H9 (cell line): ENCODE measurements at regions not wholly inside any gene's neighbourhood (a gene's known extent, or its start where the extent isn't known, plus 50 kb on each side); places are given as distances from the start of the nearest gene placed in this dataset.
A peak's percentile ranks its signal among the peaks of the same experiment; 100 is the strongest.

Source experiments
- DNase-seq: peaks from one replicate; pipeline ENCODE4 v3.0.0-alpha.2; 2017
- H2AFZ ChIP-seq: one replicate; pipeline ENCODE4 v1.6.1; 2013; ENCODE audit warnings: mild to moderate bottlenecking, low read length, control low read depth, moderate library complexity
- H2AK5ac ChIP-seq: 2 replicates; pipeline ENCODE4 v1.6.1; 2013; ENCODE audit warnings: low read length, control low read depth, mixed read lengths; ENCODE audit not compliant: insufficient read length
- H2BK120ac ChIP-seq: one replicate; pipeline ENCODE4 v1.6.1; 2013; ENCODE audit warnings: low read depth, mild to moderate bottlenecking, low read length, control low read depth, inconsistent platforms; ENCODE audit not compliant: poor library complexity, severe bottlenecking
- H2BK12ac ChIP-seq: 2 replicates; pipeline ENCODE4 v1.6.1; 2013; ENCODE audit warnings: low read length, control low read depth, mixed read lengths, low read depth; ENCODE audit not compliant: insufficient read length
- H2BK15ac ChIP-seq: 2 replicates; pipeline ENCODE4 v1.6.1; 2013; ENCODE audit warnings: low read depth, low read length, control low read depth
- H2BK20ac ChIP-seq: one replicate; pipeline ENCODE4 v1.6.1; 2013; ENCODE audit warnings: low read depth, mild to moderate bottlenecking, low read length, control low read depth, inconsistent platforms; ENCODE audit not compliant: poor library complexity, severe bottlenecking
- H2BK5ac ChIP-seq: 2 replicates; pipeline ENCODE4 v1.6.1; 2013; ENCODE audit warnings: low read length, control low read depth, mixed read lengths; ENCODE audit not compliant: insufficient read length
- H3K14ac ChIP-seq: 2 replicates; pipeline ENCODE4 v1.6.1; 2013; ENCODE audit warnings: low read length, control low read depth; ENCODE audit not compliant: insufficient read depth
- H3K18ac ChIP-seq: 2 replicates; pipeline ENCODE4 v1.6.1; 2013; ENCODE audit warnings: low read depth, mild to moderate bottlenecking, mixed read lengths, low read length, control low read depth; ENCODE audit not compliant: insufficient read length
- H3K23ac ChIP-seq: 2 replicates; pipeline ENCODE4 v1.6.1; 2013; ENCODE audit warnings: low read length, control low read depth, mixed read lengths, low read depth; ENCODE audit not compliant: insufficient read length
- H3K23me2 ChIP-seq: 2 replicates; pipeline ENCODE4 v1.6.1; 2013; ENCODE audit warnings: low read depth, mild to moderate bottlenecking, mixed read lengths, low read length, control low read depth; ENCODE audit not compliant: insufficient read length, poor library complexity, severe bottlenecking
- H3K27ac ChIP-seq: 2 replicates; pipeline ENCODE4 v1.5.1; 2013; ENCODE audit warnings: low read length, control low read depth, mixed read lengths, low read depth; ENCODE audit not compliant: insufficient read length
- H3K27me3 ChIP-seq: 2 replicates; pipeline ENCODE4 v1.6.1; 2013; ENCODE audit warnings: low read length, control low read depth, inconsistent platforms; ENCODE audit not compliant: insufficient read depth
- H3K4ac ChIP-seq: 2 replicates; pipeline ENCODE4 v1.6.1; 2013; ENCODE audit warnings: low read depth, mild to moderate bottlenecking, control low read depth, inconsistent platforms, low read length, moderate library complexity
- H3K4me1 ChIP-seq: 2 replicates; pipeline ENCODE4 v1.6.1; 2013; ENCODE audit warnings: low read length, control low read depth, inconsistent platforms; ENCODE audit not compliant: insufficient read depth
- H3K4me2 ChIP-seq: 2 replicates; pipeline ENCODE4 v1.6.1; 2013; ENCODE audit warnings: low read length, control low read depth, mixed read lengths; ENCODE audit not compliant: insufficient read length, insufficient read depth
- H3K56ac ChIP-seq: 2 replicates; pipeline ENCODE4 v1.6.1; 2013; ENCODE audit warnings: low read depth, mild to moderate bottlenecking, mixed read lengths, low read length, control low read depth; ENCODE audit not compliant: insufficient read length
- H3K79me1 ChIP-seq: 2 replicates; pipeline ENCODE4 v1.6.1; 2013; ENCODE audit warnings: low read depth, mild to moderate bottlenecking, moderate library complexity, low read length, control low read depth, inconsistent platforms; ENCODE audit not compliant: insufficient read depth, poor library complexity, severe bottlenecking
- H3K79me2 ChIP-seq: 2 replicates; pipeline ENCODE4 v1.6.1; 2013; ENCODE audit warnings: low read length, control low read depth, inconsistent platforms; ENCODE audit not compliant: insufficient read depth
- H3K9ac ChIP-seq: 2 replicates; pipeline ENCODE4 v1.6.1; 2013; ENCODE audit warnings: low read length, control low read depth, mixed read lengths; ENCODE audit not compliant: insufficient read length; ENCODE audit errors: extremely low read depth
- H3K9me3 ChIP-seq: one replicate; pipeline ENCODE4 v1.6.1; 2013; ENCODE audit warnings: low read depth, low read length, inconsistent platforms; ENCODE audit not compliant: control insufficient read depth
- H3T11ph ChIP-seq: one replicate; pipeline ENCODE4 v1.6.1; 2013; ENCODE audit warnings: mild to moderate bottlenecking, low read length, control low read depth, inconsistent platforms
- H4K20me1 ChIP-seq: one replicate; pipeline ENCODE4 v1.6.1; 2013; ENCODE audit not compliant: control insufficient read depth, insufficient read length, insufficient read depth
- H4K5ac ChIP-seq: 2 replicates; pipeline ENCODE4 v1.6.1; 2013; ENCODE audit warnings: low read depth, mild to moderate bottlenecking, mixed read lengths, low read length, control low read depth; ENCODE audit not compliant: insufficient read length
- H4K8ac ChIP-seq: replicated peaks from 2 replicates; pipeline ENCODE4 v1.6.1; 2013; ENCODE audit warnings: low read length, control low read depth, mixed read lengths, low read depth; ENCODE audit not compliant: insufficient read length
- H4K91ac ChIP-seq: 2 replicates; pipeline ENCODE4 v1.6.1; 2013; ENCODE audit warnings: low read depth, mild to moderate bottlenecking, moderate library complexity, mixed read lengths, low read length, control low read depth; ENCODE audit not compliant: insufficient read length
- H3K27ac Mint-ChIP-seq, 3 experiments: 2 replicates in 2 of 3; 3 replicates in 1 of 3; pipeline ENCODE4 v1.8.0; 2020 to 2021; ENCODE audit warnings: mixed read lengths in 3 of 3, mild to moderate bottlenecking in 1 of 3, moderate library complexity in 1 of 3
- H3K27me3 Mint-ChIP-seq: 2 replicates; pipeline ENCODE4 v1.8.0; 2021; ENCODE audit warnings: low read depth, mild to moderate bottlenecking, moderate library complexity, mixed read lengths
- H3K36me3 Mint-ChIP-seq, 3 experiments: 2 replicates in 2 of 3; 3 replicates in 1 of 3; pipeline ENCODE4 v1.8.0; 2020 to 2021; ENCODE audit warnings: low read depth in 3 of 3, mixed read lengths in 3 of 3; ENCODE audit not compliant: insufficient read depth in 1 of 3
- H3K4me1 Mint-ChIP-seq, 2 experiments: 2 replicates each; pipeline ENCODE4 v1.8.0; 2020; ENCODE audit warnings: mixed read lengths in 2 of 2
- H3K4me3 Mint-ChIP-seq, 2 experiments: 2 replicates in 1 of 2; 3 replicates in 1 of 2; pipeline ENCODE4 v1.8.0; 2020 to 2021; ENCODE audit warnings: mild to moderate bottlenecking in 2 of 2, mixed read lengths in 2 of 2, moderate library complexity in 1 of 2
- H3K9me3 Mint-ChIP-seq, 2 experiments: 2 replicates in 1 of 2; 3 replicates in 1 of 2; pipeline ENCODE4 v1.8.0; 2020; ENCODE audit warnings: mild to moderate bottlenecking in 2 of 2, mixed read lengths in 2 of 2, moderate library complexity in 1 of 2
- WGBS: extraction: QIAGEN DNeasy Blood & Tissue Kit; methylation state at CpG from one replicate; pipeline ENCODE4 v1.1.7; 2013; ENCODE audit warnings: missing lambda C conversion rate, low lambda C conversion rate, mixed read lengths; ENCODE audit not compliant: insufficient read length; ENCODE audit errors: extremely low coverage; 5-methylcytosine and 5-hydroxymethylcytosine counted together
- TF ChIP-seq, protein P1 (sequence below): fragments of 200-600 bp; sonication (generic); conservative IDR thresholded peaks from 3 replicates; pipeline ENCODE4 v1.8.0; 2021; ENCODE audit warnings: antibody characterized with exemption, mild to moderate bottlenecking

DNA sequence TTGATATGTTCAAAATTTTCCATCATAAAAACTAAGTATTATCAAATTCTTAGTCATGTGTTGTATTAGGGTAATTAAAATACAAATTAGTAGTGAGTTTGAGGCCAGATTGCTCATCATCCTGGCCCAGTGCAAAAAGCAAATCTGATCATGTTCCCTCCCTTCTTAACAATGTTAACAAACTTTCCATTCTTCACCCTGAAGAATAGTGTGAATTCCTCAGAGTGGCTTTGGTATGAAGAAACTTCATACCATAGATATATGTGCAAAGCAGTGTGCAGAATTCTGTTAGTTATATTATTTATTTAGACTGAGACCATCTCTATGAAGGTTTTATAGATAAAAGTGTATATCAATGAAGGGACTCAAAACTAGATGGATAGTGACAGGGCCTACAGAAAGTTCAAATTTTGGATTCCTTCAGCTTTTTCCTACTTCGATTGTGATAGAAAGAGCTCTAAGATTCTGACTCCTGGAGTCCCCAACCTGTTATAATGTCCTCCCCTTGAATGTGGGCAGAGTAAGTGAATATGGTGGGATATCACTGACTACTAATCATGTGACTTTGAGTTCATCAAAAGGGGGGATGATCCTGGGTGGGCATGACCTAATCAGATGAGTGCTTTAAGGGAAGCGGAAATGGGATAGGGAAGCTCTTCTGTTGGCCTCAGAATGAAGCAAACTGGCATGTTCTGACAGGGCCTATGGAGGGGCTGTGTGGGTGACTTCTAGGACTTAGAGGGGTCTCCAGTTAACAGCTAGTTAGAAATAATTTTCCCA lies 271.4 kb downstream of the BTG1 start:
- no peaks in the 10 kb centered on the region for H3K9me3 ChIP-seq
- TF ChIP-seq, protein P1, sequence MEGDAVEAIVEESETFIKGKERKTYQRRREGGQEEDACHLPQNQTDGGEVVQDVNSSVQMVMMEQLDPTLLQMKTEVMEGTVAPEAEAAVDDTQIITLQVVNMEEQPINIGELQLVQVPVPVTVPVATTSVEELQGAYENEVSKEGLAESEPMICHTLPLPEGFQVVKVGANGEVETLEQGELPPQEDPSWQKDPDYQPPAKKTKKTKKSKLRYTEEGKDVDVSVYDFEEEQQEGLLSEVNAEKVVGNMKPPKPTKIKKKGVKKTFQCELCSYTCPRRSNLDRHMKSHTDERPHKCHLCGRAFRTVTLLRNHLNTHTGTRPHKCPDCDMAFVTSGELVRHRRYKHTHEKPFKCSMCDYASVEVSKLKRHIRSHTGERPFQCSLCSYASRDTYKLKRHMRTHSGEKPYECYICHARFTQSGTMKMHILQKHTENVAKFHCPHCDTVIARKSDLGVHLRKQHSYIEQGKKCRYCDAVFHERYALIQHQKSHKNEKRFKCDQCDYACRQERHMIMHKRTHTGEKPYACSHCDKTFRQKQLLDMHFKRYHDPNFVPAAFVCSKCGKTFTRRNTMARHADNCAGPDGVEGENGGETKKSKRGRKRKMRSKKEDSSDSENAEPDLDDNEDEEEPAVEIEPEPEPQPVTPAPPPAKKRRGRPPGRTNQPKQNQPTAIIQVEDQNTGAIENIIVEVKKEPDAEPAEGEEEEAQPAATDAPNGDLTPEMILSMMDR, result no peak
- no peak overlapping the region for H2BK12ac ChIP-seq
- Mint-ChIP-seq H3K9me3 (peaks cover 0 to 5% of the 10 kb centered on the region in 2 experiments; a peak in 2 of 5 replicates), H3K4me1 (no peaks in the 10 kb centered on the region), H3K36me3 (peaks cover 0 to 4% (median 0%) of the 10 kb centered on the region in 3 experiments; a peak in 1 of 7 replicates), H3K27me3 (no peaks in the 10 kb centered on the region), H3K27ac (peak overlapping the region in 1 of 3 experiments; percentile 2; a peak in 1 of 7 replicates), H3K4me3 (no peak overlapping the region)
- H3K14ac ChIP-seq, result no peak overlapping the region
- no peak overlapping the region for H2BK5ac ChIP-seq
- no peak overlapping the region for H2BK15ac ChIP-seq
- H4K20me1 ChIP-seq, result no peaks in the 10 kb centered on the region
- H4K91ac ChIP-seq, result no peak overlapping the region
- H3K9ac ChIP-seq, result no peak overlapping the region
- H2BK120ac ChIP-seq, result no peak overlapping the region
- no peak overlapping the region for H2AK5ac ChIP-seq
- H2AFZ ChIP-seq, result no peak overlapping the region
- no CpG with 5 or more reads among the region's 2 CpGs for WGBS
- H3K27me3 ChIP-seq, result no peaks in the 10 kb centered on the region
- no peaks in the 10 kb centered on the region for H3K23me2 ChIP-seq
- no peak overlapping the region for H4K5ac ChIP-seq
- DNase-seq, result no peak
- H4K8ac ChIP-seq, result no peak overlapping the region
- H3K27ac ChIP-seq, result no peak overlapping the region
- no peak overlapping the region for H3K4ac ChIP-seq
- H3K79me2 ChIP-seq, result no peaks in the 10 kb centered on the region
- H3K23ac ChIP-seq, result no peak overlapping the region
- no peak overlapping the region for H2BK20ac ChIP-seq
- no peak overlapping the region for H3K56ac ChIP-seq
- no peak overlapping the region for H3T11ph ChIP-seq
- no peak overlapping the region for H3K18ac ChIP-seq
- H3K4me1 ChIP-seq, result no peaks in the 10 kb centered on the region
- H3K4me2 ChIP-seq, result no peak overlapping the region
- H3K79me1 ChIP-seq, result no peaks in the 10 kb centered on the region
